ENCODE measurements at regions not wholly inside any gene's neighbourhood (a gene's known extent, or its start where the extent isn't known, plus 50 kb on each side); places are given as distances from the start of the nearest gene placed in this dataset.

DNA sequence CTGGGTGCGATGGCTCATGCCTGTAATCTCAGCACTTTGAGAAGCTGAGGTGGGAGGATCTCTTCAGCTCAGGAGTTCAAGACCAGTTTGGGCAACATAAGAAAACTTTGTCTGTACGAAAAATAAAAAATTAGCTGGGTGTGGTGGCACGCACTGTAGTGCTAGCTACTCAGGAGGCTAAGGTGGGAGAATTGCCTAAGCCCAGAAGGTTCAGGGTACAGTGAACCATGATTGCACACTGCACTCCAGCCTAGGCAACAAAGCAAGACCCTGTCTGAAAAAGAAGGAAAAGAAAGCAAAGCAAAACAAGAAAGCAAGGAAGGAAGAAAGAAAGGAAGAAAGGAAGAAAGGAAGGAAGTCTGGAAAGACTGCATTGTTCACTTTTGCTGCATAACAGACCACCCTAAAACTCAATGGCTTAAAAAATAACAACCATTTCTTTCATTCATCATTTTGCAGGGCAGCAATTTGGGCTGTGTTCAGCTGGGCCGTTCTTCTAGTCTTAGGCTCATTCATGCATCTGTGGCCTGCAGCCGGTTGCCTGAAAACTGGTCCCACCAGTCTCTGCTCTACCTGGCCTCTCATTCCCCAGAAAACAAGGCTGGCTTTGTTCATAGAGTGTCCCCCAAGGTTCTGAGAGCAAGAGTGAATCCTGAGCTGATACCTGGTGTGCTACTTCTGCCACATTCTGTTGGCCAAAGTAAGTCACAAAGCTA is 82.4 kb upstream of the MIER3 start:
- Histone ChIP-seq H3K4me1 (replicated peaks in 1 of 2; ENCODE audit: control insufficient read depth in 2 of 2, insufficient read depth in 2 of 2, low read length in 2 of 2) (no peaks in the 10 kb centered on the region), H3K27me3 (ENCODE audit: control insufficient read depth in 2 of 2, insufficient read depth in 2 of 2, low read length in 2 of 2) (peaks cover 0 to 4% of the 10 kb centered on the region in 2 experiments; a peak in 2 of 5 replicates), H3K36me3 (ENCODE audit: control insufficient read depth, insufficient read depth, low read length) (no peaks in the 10 kb centered on the region), H3K9ac (ENCODE audit: insufficient read depth in 1 of 2, low read depth in 2 of 2, low read length in 2 of 2) (no peak overlapping the region), H3K4me3 (no peak overlapping the region), H3K9me1 (ENCODE audit: control insufficient read depth, insufficient read depth, low read length) (no peaks in the 10 kb centered on the region), H2AFZ (ENCODE audit: low read depth, low read length) (no peak overlapping the region), H4K20me1 (replicated peaks; ENCODE audit: control insufficient read depth, insufficient read depth, low read length) (no peaks in the 10 kb centered on the region), H3K4me2 (ENCODE audit: insufficient read depth, low read length) (no peak overlapping the region), H3K27ac (ENCODE audit: extremely low read depth, low read depth, low read length) (no peak overlapping the region), H3K9me3 (replicated peaks; ENCODE audit: control insufficient read depth, insufficient read depth, low read depth, low read length) (no peaks in the 10 kb centered on the region), H3K79me2 (ENCODE audit: control insufficient read depth, insufficient read depth, low read length) (no peaks in the 10 kb centered on the region)
- ChIA-PET CTCF (ENCODE audit: low intra/inter-chr PET ratio) (no interaction called here), POLR2A (no interaction called here)
- in situ Hi-C loops (cut with MboI) (no loop called here), intact Hi-C loops (cut with micrococcal nuclease) (no loop called here)
- DNase-seq (ENCODE audit: extremely low read depth in 1 of 4, low spot score in 3 of 4) (no peak), ATAC-seq (no peak), FAIRE-seq (no peak)
- no peak for TF ChIP-seq C11orf30 (IDR thresholded peaks at IDR 0.05; ENCODE audit: low read depth)
- no peak for TF ChIP-seq PPARD (CRISPR knock-in tag; IDR thresholded peaks at IDR 0.05)
- no peak for TF ChIP-seq ZC3H4 (CRISPR knock-in tag; IDR thresholded peaks at IDR 0.05; ENCODE audit: borderline replicate concordance)
- TF ChIP-seq TAL1 (IDR thresholded peaks at IDR 0.05), result no peak
- TF ChIP-seq ELK1 (CRISPR knock-in tag; IDR thresholded peaks at IDR 0.05), result no peak
- no peak for TF ChIP-seq ZKSCAN3 (CRISPR knock-in tag; IDR thresholded peaks at IDR 0.05)
- no peak for TF ChIP-seq HNRNPL (IDR thresholded peaks at IDR 0.05; ENCODE audit: low read depth, low read length)
- TF ChIP-seq PCBP2 (IDR thresholded peaks at IDR 0.05; ENCODE audit: low read depth, low read length, poor library complexity, severe bottlenecking), result no peak
- TF ChIP-seq, protein P1, sequence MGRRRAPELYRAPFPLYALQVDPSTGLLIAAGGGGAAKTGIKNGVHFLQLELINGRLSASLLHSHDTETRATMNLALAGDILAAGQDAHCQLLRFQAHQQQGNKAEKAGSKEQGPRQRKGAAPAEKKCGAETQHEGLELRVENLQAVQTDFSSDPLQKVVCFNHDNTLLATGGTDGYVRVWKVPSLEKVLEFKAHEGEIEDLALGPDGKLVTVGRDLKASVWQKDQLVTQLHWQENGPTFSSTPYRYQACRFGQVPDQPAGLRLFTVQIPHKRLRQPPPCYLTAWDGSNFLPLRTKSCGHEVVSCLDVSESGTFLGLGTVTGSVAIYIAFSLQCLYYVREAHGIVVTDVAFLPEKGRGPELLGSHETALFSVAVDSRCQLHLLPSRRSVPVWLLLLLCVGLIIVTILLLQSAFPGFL (CRISPR knock-in tag; IDR thresholded peaks at IDR 0.05), result no peak
- TF ChIP-seq ATF2 (CRISPR knock-in tag; IDR thresholded peaks at IDR 0.05), result no peak
- no TSS peak for BruUV-seq (replicated peaks)
- WGBS (ENCODE audit: insufficient coverage, low coverage, missing lambda C conversion rate), result 5% methylated on average over 5 of the region's 5 CpGs
